HUDEP-2 (cell line): ENCODE measurements at regions not wholly inside any gene's neighbourhood (a gene's known extent, or its start where the extent isn't known, plus 50 kb on each side); places are given as distances from the start of the nearest gene placed in this dataset.
A peak's percentile ranks its signal among the peaks of the same experiment; 100 is the strongest.
"Not testable (repeated sequence)": the region's sequence is repeated elsewhere in the genome, so short reads cannot be mapped to it uniquely, and the experiment has no call there.

Experiments used
- DNase-seq, 76 experiments: peaks; one replicate each; lab custom pipeline; 2025; ENCODE audit not compliant: unreplicated experiment in 76 of 76; lab: John Stamatoyannopoulos, UW

- no peak for DNase-seq
Observed at GRCh38 chr7:8809320-8809719, 375.9 kb downstream of the NXPH1 start.

GRCh38 chr7:8817448-8818036 lies 384.1 kb downstream of the NXPH1 start:
- DNase-seq: no peak

- no peak for DNase-seq
Observed at GRCh38 chr7:8818406-8818805, 385.0 kb downstream of the NXPH1 start.

- DNase-seq: no peak
Observed at GRCh38 chr7:8822595-8822994, 389.2 kb downstream of the NXPH1 start.

- no peak for DNase-seq
Observed at GRCh38 chr7:8823486-8823885, 390.1 kb downstream of the NXPH1 start.

GRCh38 chr7:8827329-8827728 lies 393.9 kb downstream of the NXPH1 start:
- no peak for DNase-seq

- DNase-seq: no peak
Observed at GRCh38 chr7:8829100-8829499, 395.7 kb downstream of the NXPH1 start.

- DNase-seq: no peak
Observed at GRCh38 chr7:8831376-8831775, 398.0 kb downstream of the NXPH1 start.

- no peak for DNase-seq
Observed at GRCh38 chr7:8833355-8833754, 399.9 kb downstream of the NXPH1 start.

- no peak for DNase-seq
Observed at GRCh38 chr7:8841171-8841570, 407.8 kb downstream of the NXPH1 start.

- DNase-seq: no peak
Observed at GRCh38 chr7:8871716-8872115, 438.3 kb downstream of the NXPH1 start.

- DNase-seq: no peak
Observed at GRCh38 chr7:8881916-8882315, 448.5 kb downstream of the NXPH1 start.

- no peak for DNase-seq
Observed at GRCh38 chr7:8885480-8886000, 452.1 kb downstream of the NXPH1 start.

- not testable (repeated sequence) for DNase-seq
Observed at GRCh38 chr7:8890346-8890745, 456.9 kb downstream of the NXPH1 start.

GRCh38 chr7:8893775-8894174 lies 460.4 kb downstream of the NXPH1 start:
- DNase-seq: no peak

- DNase-seq: no peak
Observed at GRCh38 chr7:8906396-8907075, 473.1 kb downstream of the NXPH1 start.

- no peak for DNase-seq
Observed at GRCh38 chr7:8908889-8909288, 475.5 kb downstream of the NXPH1 start.

- peak in 1 of 76 experiments; percentile 0 for DNase-seq
Observed at GRCh38 chr7:8913682-8914081, 480.3 kb downstream of the NXPH1 start.

GRCh38 chr7:8921807-8922206 lies 488.4 kb downstream of the NXPH1 start:
- DNase-seq: no peak

- no peak for DNase-seq
Observed at GRCh38 chr7:8922726-8923125, 489.3 kb downstream of the NXPH1 start.

- no peak for DNase-seq
Observed at GRCh38 chr7:8923164-8923806, 489.9 kb downstream of the NXPH1 start.
